DOHH2 (cell line): ENCODE measurements at regions not wholly inside any gene's neighbourhood (a gene's known extent, or its start where the extent isn't known, plus 50 kb on each side); places are given as distances from the start of the nearest gene placed in this dataset.

Source experiments
- EZH2phosphoT487 ChIP-seq: fragments of 200-600 bp; sonication (generic); IDR thresholded peaks from 2 replicates; pipeline ENCODE4 v1.6.1; 2017; ENCODE audit warnings: borderline replicate concordance, mild to moderate bottlenecking, antibody characterized with exemption, low read length, moderate library complexity, mixed read lengths
- TF ChIP-seq, protein P1 (sequence below): fragments of 200-600 bp; sonication (generic); IDR thresholded peaks from one replicate; pipeline ENCODE4 v1.5.1; 2014; ENCODE audit warnings: antibody characterized with exemption, mild to moderate bottlenecking, low read depth, low read length; ENCODE audit not compliant: poor library complexity, severe bottlenecking

DNA sequence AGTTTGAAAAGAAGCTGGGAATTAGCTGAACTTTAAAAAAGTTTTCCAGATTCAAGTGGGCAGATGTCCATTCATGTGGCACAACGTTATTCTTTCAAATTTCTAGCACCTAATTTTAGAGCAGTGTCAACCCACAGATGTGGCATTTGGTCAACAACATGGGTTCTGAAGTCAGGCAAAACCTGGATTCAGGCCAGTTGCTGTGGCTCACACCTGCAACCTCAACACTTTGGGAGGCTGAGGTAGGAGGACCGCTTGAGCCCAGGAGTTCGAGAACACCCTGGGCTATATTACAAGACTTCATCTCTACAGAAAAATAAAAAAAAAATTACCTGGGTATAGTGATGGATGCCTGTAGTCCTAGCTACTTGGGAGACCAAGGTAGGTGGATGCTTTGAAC lies 380.2 kb upstream of the SALL1 start:
- TF ChIP-seq, protein P1, sequence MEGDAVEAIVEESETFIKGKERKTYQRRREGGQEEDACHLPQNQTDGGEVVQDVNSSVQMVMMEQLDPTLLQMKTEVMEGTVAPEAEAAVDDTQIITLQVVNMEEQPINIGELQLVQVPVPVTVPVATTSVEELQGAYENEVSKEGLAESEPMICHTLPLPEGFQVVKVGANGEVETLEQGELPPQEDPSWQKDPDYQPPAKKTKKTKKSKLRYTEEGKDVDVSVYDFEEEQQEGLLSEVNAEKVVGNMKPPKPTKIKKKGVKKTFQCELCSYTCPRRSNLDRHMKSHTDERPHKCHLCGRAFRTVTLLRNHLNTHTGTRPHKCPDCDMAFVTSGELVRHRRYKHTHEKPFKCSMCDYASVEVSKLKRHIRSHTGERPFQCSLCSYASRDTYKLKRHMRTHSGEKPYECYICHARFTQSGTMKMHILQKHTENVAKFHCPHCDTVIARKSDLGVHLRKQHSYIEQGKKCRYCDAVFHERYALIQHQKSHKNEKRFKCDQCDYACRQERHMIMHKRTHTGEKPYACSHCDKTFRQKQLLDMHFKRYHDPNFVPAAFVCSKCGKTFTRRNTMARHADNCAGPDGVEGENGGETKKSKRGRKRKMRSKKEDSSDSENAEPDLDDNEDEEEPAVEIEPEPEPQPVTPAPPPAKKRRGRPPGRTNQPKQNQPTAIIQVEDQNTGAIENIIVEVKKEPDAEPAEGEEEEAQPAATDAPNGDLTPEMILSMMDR, result no peak
- no peak for TF ChIP-seq EZH2phosphoT487
